HG03060 (cell line): ENCODE measurements at regions not wholly inside any gene's neighbourhood (a gene's known extent, or its start where the extent isn't known, plus 50 kb on each side); places are given as distances from the start of the nearest gene placed in this dataset.
"Not testable (repeated sequence)": the region's sequence is repeated elsewhere in the genome, so short reads cannot be mapped to it uniquely, and the experiment has no call there.

Experiments
- ATAC-seq: cut with Tn5 transposase; IDR thresholded peaks from one replicate; pipeline ENCODE4 v1.9.1; 2021; ENCODE audit warnings: low read depth, moderate number of reproducible peaks; ENCODE audit not compliant: unreplicated experiment

DNA sequence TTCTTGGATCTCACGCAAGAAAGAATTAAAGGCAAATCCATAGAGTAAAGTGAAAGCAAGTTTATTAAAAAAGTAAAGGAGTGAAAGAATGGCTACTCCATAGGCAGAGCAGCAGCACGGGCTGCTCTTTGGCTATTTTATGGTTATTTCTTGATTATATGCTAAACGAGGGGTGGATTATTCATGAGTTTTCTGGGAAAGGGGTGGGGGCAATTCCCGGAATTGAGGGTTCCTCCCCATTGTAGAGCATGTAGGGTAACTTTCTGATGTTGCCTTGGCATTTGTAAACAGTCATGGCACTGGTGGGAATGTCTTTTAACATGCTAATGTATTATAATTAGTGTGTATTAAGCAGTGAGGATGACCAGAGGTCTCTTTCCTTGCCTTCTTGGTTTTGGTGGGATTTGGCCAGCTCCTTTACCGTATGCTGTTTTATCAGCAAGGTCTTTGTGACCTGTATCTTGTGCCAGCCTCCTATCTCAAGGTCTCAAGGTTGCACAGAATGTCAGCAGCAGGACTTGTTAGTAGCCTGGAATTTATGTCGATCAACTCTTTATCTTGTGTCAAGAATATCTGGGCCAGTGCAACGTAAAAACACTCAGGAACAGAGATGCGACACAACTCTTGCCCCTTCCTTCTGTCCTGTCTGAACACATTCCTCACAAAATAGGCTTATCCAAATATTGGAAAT is 931.4 kb downstream of the QKI start:
- ATAC-seq = no peak

DNA sequence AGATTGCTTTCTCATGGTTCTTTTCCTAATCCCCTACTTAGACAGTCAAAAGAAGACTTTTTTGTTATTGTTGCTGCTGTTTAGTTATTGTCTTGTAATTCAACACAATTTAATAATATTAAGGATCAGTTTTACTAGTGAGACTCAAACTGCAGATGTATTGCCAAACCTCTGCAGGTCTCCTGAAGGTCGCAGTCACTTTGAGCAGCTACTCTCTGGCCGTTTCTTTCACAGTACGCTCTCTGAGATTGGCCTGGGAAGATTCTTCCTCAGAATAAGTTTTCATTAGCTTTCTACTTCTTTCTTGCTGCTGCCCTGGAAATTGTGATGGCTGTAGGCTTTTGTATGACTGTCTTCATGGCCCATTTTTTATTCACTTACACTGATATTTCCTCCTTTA is 930.8 kb downstream of the QKI start:
- ATAC-seq = no peak

DNA sequence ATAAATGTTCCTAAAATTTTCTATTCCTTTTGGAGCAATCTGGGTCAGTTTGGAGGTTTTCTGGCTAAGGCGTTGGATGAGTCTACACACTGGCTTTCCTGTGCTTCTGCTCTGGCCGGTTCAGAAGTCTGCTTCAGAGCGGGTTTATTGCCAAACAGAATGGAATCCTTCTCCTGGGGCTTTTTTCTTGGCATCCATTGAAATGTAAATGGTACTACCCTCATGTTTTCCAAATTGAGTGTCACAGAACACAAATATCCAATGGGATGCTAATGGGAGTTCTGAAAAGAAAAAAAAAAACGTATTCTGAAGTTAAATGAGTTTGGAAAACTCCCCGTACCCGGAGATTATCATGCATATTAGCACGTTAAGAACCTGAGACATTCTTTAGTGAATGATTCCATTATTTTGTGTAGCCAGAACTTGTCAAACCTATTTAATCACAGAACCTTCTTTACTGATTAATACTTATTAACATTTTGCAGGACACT is 930.3 kb downstream of the QKI start:
- ATAC-seq = no peak

DNA sequence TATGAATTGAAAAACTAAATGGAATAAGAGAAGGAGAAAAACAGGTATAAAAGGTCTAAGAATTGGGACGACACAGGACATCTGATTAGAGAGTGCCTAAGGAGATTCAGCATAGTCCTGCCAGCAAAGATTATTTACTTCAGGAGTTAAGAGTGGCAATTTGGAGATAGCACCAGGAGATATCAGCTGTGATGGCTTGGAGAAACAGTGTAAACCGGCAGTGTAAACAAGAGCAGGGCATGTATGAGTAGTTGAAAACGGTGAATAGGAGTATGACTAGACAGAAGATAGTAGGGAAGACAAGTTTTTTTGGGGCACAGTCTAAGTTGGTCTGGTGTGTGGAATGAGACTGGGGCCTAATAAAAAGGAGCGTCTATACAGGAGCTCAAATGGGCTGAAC is 924.9 kb downstream of the QKI start:
- not testable (repeated sequence) for ATAC-seq

DNA sequence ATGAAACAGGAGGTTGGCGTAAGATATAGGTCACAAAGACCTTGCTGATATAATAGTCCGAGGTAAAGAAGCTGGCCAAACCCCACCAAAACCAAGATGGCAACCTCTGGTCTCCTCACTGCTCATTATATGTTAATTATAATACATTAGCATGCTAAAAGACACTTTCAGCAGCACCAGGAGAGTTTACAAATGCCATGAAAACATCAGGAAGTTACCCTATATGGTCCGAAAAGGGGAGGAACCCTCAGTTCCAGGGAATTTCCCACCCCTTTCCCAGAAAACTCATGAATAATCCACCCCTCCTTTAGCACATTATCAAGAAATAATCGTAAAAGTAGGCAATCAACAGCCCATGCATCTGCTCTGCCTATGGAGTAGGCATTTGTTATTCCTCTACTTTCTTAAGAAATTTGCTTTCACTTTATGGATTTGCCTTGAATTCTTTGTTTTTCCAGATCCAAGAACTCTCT is 923.4 kb downstream of the QKI start:
- no peak for ATAC-seq

DNA sequence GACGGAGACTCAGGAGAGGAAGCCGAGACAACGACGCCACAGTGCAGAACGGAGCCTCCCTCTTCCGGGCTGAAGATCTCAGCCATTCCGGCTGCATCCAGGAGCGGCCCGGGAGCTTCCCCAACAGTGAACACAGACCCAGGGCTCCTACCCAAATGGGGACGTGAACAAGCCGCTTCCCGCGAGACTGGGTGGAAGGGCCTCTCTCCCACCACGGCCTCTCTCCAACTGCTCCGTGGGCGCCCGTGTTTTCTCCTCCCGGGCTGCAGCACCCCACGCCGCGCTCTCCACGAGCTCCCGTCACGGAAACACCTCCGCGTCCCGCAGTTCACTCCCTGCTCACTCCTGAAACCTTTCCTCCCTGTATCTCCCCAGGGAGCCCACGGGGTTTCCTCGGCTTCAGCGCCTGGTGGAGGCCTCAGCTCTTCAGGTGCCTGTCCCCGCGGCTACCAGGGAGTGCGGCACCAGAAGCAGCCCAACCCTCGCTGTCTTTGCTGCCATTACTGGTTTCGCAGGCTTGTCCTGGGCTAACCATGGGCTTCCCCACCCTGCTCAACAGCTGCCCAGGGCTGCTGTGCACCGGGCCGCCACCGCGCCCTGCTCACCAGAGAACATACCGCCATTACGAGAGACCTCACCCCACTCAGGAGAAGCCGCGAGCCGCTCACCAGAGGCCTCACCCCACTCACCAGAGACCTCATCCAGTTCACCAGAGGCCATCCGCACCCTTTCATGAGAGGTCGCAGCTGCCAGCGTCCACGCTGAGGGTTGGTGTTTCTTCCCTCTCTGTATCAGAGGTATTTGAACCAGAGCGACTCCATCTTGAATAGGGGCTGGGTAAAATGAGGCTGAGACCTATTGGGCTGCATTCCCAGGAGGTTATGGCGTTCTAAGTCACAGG is 922.8 kb downstream of the QKI start:
- ATAC-seq = no peak

DNA sequence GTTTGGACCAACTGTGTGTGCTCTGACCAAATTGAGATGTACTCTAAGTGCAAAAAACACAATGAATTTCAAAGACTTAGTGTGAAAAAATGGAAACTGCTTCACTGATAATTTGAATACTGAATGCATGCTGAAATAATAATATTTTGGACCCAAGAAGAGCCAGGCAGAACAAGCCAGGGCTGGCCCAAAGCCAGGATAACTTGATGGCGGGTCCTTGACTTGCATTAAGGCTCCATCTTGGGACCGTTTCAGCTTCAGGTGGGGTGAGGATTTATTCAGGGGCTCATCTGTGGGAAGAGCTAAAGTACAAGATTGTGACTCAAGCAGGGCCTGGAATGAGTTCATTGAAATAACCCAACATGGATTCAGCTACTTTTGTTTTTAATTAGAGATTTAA is 921.9 kb downstream of the QKI start:
- no peak for ATAC-seq

DNA sequence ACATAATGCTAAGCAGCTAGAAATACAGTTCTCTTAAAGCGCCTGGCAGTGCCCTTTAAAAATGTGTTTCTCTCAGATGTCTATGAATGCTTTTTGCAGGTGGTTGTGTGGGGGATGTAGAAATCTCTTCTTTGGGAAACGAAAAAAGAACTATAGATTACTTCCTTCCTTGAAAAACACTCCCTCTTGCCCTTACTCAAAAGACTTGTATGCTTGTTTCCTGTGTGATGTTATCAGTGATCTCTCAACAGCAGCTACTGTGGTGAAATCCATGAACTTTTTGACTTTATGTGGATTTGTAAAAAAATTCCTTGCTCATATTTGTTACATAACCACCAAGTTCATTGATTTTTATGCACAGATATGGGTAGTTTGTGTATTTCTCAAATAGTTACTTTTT is 916.5 kb downstream of the QKI start:
- ATAC-seq = no peak

DNA sequence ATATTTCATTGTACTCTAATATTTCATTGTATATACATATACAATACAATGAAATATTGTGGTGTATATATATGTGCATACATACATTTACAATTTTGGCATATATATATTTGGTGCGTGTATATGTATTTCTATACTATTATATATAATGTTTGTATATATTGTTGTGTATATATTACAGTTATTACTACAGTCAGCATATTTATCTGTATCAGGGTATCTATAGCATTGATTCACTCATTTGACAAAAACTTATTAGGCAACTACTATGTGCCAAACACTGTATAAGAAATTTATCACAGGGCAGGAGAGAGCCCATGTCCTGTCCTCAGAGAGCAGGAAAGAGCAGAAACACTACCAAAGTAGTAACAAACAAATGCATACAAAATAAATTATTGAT is 910.6 kb downstream of the QKI start:
- ATAC-seq = no peak

DNA sequence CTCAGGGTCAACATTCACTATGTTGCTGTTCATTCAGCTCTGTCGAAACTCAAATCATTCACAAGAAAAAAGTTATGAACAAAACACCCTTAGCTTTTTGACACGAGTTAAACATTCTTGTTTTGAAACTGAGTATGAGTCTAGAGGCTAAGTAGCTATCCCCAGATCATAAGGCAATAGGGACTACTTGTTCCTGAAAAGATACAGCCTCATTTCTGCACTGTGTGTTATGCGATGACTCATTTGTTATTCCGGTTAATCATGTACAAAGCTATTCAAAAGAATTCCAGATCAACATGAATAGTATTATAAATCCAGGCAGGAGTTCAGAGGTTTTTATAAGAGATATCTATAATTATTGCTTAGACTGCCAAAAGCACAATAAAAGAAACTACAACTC is 908.0 kb downstream of the QKI start:
- ATAC-seq = no peak

DNA sequence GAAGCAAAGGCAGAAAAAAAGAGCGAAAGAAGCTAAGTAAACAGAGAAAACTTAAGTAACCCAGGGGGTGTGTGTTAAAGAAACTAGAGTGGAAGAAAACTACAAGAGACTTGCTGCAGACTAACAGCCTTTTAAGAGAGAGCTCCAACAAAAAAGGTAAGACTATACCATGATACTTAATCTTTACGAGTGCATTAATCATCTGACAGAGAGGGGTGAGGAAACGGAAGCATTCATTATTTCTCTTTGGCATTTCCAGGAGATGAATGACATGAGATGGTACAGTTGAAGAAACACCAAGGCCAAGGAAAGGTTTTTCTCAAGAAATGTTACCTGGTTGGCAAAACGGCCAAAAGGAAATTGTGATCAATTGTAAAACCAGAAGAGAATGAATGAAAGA is 906.8 kb downstream of the QKI start:
- no peak for ATAC-seq

DNA sequence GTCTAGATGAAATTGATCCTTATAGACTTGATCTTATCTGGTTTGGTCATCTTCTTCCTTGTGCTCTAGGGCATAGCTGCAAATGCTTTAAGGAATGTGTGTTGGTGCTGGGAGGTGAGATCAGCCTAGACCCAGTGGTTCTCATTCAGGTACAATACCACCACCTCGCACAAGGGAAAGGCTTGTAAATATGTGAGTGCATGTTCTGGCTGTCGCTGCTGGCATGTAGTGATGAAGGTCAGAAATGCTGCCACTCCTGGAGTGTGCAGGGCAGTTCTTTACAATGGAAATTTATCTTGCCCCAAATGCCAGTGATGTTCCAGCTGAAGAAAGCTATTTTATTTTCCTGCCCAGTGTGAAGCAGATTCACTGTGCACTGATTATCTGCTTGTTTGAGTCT is 900.9 kb downstream of the QKI start:
- no peak for ATAC-seq

DNA sequence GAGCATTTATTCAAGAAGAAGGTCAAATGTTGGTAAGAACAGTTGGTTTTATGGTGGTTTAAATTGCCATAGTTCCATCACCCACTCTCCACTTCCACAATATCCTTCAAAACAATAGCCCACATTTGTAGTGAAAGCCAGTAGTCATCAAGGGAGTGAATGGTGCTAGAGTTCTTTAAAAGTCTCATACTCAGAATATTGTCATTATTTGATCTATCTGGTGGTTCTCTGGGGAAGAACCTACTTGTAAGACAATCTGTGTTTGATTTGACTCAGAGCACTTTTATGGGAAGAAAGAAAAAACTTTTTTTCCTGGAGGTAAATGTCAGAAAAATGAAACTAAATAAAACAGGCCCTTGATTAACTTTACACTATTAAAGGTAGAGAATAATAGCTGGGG is 893.8 kb downstream of the QKI start:
- ATAC-seq = no peak

DNA sequence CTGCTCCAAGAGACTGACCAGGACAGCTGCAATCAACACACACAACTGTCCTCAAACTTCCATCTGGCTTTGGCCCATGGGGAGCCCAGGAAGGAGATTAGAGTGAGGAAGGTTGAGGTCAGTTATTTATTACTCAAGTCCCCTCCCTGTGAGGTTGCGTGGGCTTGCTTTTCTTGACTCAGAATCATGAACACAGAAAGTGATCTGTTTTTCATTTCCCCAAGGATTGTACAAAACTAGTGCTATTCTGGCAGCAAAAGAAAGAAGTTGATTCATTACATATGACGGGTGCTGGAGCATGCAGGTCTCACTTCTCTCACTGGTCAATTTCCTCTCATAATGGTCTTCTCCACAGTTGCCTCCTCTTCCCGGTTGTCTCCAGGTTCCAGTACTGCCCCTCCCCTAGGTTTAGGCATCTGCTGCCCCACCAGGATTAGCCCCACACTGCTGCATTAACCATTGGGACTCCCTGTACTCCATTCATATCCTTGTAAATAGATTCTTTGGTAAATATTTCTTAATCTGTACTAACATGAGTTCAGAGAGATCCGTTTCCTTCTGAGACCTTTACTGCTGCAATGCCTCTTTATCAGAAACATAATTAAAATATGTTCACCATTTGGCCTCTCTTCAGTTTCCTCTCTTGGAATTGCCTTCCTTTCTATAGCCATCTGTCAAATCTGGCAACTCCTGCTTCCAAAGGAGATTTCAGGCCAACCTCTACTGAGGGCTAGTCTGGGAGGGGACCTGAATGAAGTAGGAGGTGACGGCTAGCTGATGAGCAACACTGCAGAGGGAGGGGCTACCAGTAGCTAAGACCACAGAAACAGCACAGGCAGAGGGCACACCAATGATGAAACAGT is 888.8 kb downstream of the QKI start:
- no peak for ATAC-seq

DNA sequence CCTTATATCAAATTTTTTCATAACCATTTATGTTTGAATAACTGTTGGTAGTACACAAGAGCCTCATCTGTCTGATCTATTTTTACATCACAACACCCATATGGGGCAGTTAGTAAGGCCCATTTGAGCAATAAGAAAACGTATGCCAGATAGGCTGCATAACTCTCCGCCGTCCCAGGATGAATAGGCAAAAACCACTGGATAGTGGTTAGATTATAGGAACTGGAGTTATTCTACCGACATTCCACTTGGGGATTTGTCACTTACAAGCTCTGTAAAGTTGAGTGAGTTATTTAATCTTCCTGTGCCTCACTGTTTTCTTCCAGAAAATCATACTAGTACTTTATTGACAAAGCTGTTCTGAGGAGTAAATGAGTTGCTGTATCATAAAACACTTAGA is 881.9 kb downstream of the QKI start:
- no peak for ATAC-seq

DNA sequence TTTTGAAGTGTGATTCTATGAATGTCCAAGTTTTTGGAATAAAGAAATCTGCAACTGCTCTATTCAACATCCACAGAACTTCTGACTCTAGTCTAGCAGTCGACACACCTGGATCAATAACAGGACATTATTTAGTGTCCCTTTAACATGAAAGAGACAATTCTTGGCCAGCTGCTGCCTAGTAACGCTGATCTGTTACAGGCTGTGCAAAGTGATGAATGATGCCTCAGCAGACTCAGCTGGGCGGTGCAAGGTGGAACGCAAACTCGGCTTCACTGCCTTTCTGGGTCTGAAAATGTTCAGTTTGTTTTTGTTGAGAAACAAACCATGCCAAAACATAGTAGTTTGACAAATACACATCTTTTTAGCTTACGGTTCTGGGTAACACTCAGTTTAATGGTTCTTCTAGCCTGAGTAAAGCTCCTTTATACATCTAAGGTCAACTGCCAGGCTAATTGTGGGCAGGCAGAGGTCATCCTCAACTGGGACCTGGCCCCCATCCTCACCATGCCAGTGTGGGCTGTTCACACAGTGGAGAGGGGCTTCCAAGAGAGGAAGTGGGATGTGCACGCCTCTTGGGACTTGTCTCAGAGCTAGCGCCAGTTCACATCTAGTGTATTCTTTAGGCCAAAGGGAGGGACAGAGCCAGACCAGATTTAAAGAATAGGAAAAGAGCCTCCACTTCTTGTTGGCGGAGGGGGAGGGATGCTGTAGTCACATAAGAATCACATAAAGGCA is 879.7 kb downstream of the QKI start:
- ATAC-seq = no peak

DNA sequence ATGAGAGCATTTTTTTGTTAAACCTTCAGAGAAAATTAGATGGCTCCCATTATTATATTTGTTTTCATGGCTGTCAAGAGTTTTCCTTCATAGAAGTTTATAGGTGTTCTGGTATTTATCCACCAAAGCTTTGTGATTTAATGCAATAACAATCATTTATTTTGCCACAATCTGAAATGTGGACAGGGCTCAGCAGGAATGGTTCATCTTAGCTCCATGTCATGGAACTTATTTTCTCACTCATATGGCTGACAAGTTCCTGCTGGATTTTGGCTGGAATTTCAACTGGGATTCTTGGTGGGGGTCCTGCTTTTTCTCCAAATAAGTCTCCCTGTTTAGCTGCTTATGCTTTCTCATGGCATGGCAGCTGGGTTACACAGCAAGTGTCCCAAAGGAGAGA is 876.7 kb downstream of the QKI start:
- no peak for ATAC-seq

DNA sequence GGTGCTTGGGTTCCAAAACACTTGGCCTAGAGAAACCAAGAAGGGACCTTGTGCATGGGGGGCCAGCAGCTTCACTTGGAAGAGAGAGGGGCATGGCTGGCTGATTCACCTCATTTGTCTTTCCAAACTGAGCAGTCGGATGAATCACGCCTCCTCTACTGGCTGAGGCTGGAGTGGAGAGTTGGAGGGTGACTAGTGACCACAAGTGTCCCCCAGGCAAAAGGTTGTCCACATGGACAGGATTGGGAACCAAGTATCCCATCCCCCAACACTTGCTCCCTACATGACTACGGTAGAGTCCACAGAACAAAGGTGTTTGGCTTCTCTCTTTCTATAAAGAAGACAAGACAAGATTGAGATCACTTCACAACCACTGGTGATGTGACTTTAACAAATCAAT is 875.6 kb downstream of the QKI start:
- no peak for ATAC-seq

DNA sequence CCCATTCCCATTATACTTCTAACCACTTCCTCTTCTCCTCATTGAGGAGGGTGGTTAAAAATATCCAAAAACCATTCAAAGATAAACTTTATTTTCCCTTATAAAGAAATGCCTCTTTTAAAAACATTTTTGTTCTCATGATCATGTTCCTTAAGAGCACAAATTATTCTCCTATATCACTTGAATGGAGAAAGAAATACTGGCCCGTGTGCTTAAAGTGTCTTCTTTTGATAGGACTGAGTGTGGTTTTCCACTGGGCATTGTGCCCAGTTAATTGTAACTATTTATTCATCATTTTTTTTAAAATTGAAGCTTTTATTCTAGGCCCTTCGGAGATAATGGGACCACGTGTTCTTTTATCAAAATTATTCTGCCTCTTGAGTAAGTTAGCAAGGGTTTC is 871.5 kb downstream of the QKI start:
- no peak for ATAC-seq

DNA sequence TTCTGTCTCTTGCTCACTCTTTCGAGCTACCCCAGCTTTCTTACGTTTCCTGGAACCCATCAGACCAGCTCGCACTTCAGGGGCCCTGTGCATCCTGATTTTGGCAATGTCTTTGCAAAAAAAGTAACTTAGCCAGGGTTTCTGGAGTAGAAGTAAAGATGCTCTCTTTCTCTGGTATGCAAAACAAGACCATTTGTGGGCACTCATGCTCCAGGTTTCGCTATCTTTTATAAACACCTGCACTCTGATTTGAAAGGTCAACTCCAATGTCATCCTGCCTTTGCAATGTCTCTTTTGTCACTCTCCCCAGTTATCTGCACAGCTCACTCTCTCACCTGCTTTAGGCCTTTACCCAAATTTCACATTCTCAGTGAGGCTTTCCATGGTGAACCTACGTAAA is 869.1 kb downstream of the QKI start:
- ATAC-seq = no peak
